Stimulated activated naive CD8-positive, alpha-beta T cell treated with anti-CD3 and anti-CD28 coated beads, Interleukin-15, amount 100 ng/mL, for 72 hours (primary cell): ENCODE measurements at regions not wholly inside any gene's neighbourhood (a gene's known extent, or its start where the extent isn't known, plus 50 kb on each side); places are given as distances from the start of the nearest gene placed in this dataset.
"Not testable (repeated sequence)": the region's sequence is repeated elsewhere in the genome, so short reads cannot be mapped to it uniquely, and the experiment has no call there.

ENCODE experiments used
- ATAC-seq: fragments of 150-1000 bp; cut with Tn5 transposase; 2 replicates; pipeline ENCODE4 v1.10.0; 2021; ENCODE audit warnings: mild to moderate bottlenecking, moderate library complexity
- DNase-seq, 2 donors: peaks; one replicate each; pipeline ENCODE4 v3.0.0; 2021 to 2022
- H3K27ac Mint-ChIP-seq, 2 donors: one replicate each; pipeline ENCODE4 v1.8.0; 2022; ENCODE audit warnings: mild to moderate bottlenecking in 2 of 2, mixed read lengths in 2 of 2, moderate library complexity in 2 of 2
- H3K27me3 Mint-ChIP-seq: one replicate; pipeline ENCODE4 v1.8.0; 2022; ENCODE audit warnings: mixed read lengths
- H3K4me1 Mint-ChIP-seq: one replicate; pipeline ENCODE4 v1.8.0; 2022; ENCODE audit warnings: mild to moderate bottlenecking, mixed read lengths
- H3K4me3 Mint-ChIP-seq, 2 donors: one replicate each; pipeline ENCODE4 v1.8.0; 2022; ENCODE audit warnings: mild to moderate bottlenecking in 2 of 2, mixed read lengths in 2 of 2, moderate library complexity in 1 of 2
- H3K9me3 Mint-ChIP-seq, 2 donors: one replicate each; pipeline ENCODE4 v1.8.0; 2022; ENCODE audit warnings: mixed read lengths in 2 of 2

- H3K27ac Mint-ChIP-seq, ATAC-seq, DNase-seq, H3K4me3 Mint-ChIP-seq, H3K4me1 Mint-ChIP-seq, H3K27me3 Mint-ChIP-seq, H3K9me3 Mint-ChIP-seq: not testable (repeated sequence)
These were observed 203.2 kb downstream of the SNCAIP start for GRCh38 chr5:122515210-122515609.

DNA sequence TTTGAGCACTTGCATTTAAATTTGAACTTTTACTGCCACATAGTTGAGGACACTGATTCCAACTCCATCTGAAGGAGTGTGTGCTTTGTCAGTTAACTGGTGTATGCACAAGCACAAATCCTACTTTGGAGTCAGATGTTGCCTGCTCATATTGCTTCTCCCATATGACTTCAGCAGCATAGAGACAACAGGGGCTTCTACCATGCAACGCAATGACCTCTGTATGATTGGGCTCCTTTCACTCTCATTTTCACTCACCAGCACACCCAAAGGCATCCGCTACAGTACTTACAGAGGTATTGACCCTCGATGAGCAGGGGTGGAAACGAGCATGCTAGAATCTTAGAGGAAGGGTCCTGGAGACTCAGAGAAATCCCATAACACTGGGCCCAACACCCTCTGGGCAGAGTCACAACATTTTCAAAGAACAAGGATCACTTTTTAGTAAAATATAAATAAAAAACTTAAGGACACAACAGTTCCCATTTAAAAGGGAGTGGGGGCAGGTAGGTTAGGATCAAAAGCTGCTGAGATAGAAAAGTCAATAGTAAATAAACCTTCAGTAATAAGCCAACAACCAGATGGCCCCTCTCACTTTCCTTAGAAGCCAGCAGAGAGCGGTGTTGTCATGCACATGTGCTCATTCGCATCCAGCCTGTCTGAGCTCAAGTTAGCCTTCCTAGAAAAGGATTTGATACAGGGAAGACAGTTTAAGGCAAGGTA lies 203.8 kb downstream of the SNCAIP start:
- peaks cover 9% of the 10 kb centered on the region for H3K27me3 Mint-ChIP-seq
- no peak for ATAC-seq
- DNase-seq, result no peak
- H3K27ac Mint-ChIP-seq, result no peak overlapping the region
- no peak overlapping the region for H3K4me3 Mint-ChIP-seq
- peaks cover 0 to 6% of the 10 kb centered on the region in 2 donors for H3K9me3 Mint-ChIP-seq
- no peaks in the 10 kb centered on the region for H3K4me1 Mint-ChIP-seq

DNA sequence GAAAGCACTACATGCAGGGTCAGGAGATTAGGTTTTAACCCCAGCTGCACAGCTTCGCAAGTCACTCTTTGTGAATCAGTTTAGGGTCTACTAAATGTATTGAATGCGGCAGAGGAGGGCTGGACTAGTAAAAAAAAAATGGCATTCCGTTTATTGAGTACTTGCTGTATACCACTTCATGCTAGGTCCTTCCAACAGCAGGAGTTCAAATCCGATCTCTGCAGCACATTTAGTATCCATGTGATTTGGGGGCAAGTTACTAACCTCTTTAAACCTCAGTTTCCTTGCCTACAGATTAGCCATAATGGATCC lies 204.4 kb downstream of the SNCAIP start:
- Mint-ChIP-seq H3K9me3 (peaks cover 0 to 6% of the 10 kb centered on the region in 2 donors), H3K4me3 (no peak overlapping the region), H3K27me3 (peaks cover 9% of the 10 kb centered on the region), H3K4me1 (no peaks in the 10 kb centered on the region), H3K27ac (no peak overlapping the region)
- ATAC-seq, result no peak
- no peak for DNase-seq

DNA sequence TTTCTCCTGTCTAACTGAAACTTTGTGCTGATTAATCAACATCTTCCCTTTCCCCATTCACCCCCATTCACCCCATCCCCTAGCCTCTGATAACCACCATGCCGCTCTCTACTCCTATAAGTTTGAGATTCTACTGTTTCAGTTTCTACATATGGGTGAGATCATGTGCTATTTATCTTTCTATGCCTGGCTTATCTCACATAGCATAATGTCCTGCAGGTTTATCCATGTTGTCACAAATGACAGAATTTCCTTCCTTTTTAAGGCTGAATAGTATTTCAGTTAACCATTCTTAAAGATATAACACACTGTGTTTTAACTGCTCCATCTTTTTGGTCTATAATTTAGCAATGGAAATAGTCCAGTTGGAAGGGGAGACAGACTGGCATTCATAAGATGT lies 205.1 kb downstream of the SNCAIP start:
- no peak for DNase-seq
- ATAC-seq, result no peak
- H3K9me3 Mint-ChIP-seq, result peaks cover 0 to 6% of the 10 kb centered on the region in 2 donors
- no peak overlapping the region for H3K27ac Mint-ChIP-seq
- peaks cover 9% of the 10 kb centered on the region for H3K27me3 Mint-ChIP-seq
- H3K4me3 Mint-ChIP-seq, result no peak overlapping the region
- H3K4me1 Mint-ChIP-seq, result no peaks in the 10 kb centered on the region

- no peak for DNase-seq
These were observed 211.7 kb downstream of the SNCAIP start for GRCh38 chr5:122523776-122524175.

DNA sequence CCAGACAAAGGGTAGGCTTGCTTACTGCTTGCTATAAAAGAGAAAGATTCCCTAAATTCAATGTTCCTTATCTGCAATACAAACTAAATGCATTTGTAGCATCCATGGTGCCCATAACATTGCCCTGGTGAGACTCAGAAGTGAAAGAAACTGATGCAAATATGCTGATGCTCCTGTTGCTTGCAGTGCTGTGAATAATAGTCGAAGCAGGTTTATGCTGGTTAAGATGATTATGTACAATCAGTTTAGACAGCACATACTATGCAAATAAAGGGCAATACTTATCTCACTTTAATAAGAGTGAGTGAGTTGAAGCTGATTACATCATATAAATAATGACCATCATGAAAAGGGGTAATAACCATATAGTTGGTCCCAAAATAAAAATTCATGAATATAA lies 215.5 kb downstream of the SNCAIP start:
- Mint-ChIP-seq H3K27me3 (no peaks in the 10 kb centered on the region), H3K4me3 (no peak overlapping the region), H3K4me1 (no peaks in the 10 kb centered on the region), H3K27ac (no peak overlapping the region), H3K9me3 (no peaks in the 10 kb centered on the region)
- no peak for ATAC-seq
- DNase-seq, result no peak

More at GRCh38 chr5:122523776-122524175, 211.7 kb downstream of the SNCAIP start:
- ATAC-seq, result no peak
- no peak overlapping the region for H3K4me3 Mint-ChIP-seq
- H3K27ac Mint-ChIP-seq, result no peak overlapping the region
- peaks cover 0 to 6% of the 10 kb centered on the region in 2 donors for H3K9me3 Mint-ChIP-seq
- no peaks in the 10 kb centered on the region for H3K4me1 Mint-ChIP-seq
- H3K27me3 Mint-ChIP-seq, result peaks cover 9% of the 10 kb centered on the region

DNA sequence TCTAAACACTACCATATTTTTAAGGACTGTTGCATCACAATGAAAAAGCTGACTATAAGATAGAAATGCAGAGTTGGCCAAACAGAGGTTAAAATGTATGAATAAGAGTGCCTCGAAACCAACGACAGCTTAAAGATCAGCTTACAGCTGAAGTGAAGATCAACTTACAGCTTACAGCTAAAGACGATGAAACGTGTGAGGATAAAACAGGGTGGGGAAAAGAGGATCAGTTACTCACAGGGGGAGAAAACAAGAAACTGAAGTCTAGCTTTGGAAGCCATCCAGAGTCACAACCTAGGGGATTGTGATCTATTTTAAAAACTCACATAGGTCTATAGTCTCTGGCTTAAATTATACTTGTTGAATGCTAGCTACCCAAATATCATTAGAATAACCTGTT lies 220.0 kb downstream of the SNCAIP start:
- H3K9me3 Mint-ChIP-seq, result peaks cover 0 to 4% of the 10 kb centered on the region in 2 donors
- H3K4me1 Mint-ChIP-seq, result no peaks in the 10 kb centered on the region
- no peak for DNase-seq
- ATAC-seq, result no peak
- no peak overlapping the region for H3K4me3 Mint-ChIP-seq
- H3K27ac Mint-ChIP-seq, result no peak overlapping the region
- no peaks in the 10 kb centered on the region for H3K27me3 Mint-ChIP-seq

DNA sequence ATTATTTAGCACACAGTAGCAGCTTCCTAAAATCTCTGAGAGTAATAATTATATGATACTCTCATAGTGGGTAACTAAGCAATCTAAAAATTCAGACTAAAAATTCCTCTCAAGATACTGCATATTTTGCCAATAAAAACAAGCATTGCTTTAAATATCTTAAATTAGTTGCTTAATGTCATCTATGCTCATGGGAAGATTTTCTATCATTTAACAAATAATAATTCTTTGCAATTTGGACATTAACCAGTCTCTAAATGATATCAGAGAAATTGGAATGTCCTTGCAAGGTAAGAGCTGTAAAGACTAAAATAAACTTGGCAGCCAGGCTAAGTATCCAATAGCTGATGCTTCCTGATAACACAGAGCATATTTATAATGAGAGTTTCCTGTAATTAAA lies 221.8 kb downstream of the SNCAIP start:
- H3K27me3 Mint-ChIP-seq, result no peaks in the 10 kb centered on the region
- H3K4me3 Mint-ChIP-seq, result no peak overlapping the region
- no peak overlapping the region for H3K27ac Mint-ChIP-seq
- DNase-seq (no peak), ATAC-seq (no peak)
- peaks cover 0 to 4% of the 10 kb centered on the region in 2 donors for H3K9me3 Mint-ChIP-seq
- no peaks in the 10 kb centered on the region for H3K4me1 Mint-ChIP-seq

GRCh38 chr5:122534829-122535228 lies 222.8 kb downstream of the SNCAIP start:
- Mint-ChIP-seq H3K27me3 (no peaks in the 10 kb centered on the region), H3K27ac (no peak overlapping the region), H3K4me3 (no peak overlapping the region), H3K4me1 (no peaks in the 10 kb centered on the region), H3K9me3 (peaks cover 0 to 4% of the 10 kb centered on the region in 2 donors)
- DNase-seq (no peak), ATAC-seq (no peak)

DNA sequence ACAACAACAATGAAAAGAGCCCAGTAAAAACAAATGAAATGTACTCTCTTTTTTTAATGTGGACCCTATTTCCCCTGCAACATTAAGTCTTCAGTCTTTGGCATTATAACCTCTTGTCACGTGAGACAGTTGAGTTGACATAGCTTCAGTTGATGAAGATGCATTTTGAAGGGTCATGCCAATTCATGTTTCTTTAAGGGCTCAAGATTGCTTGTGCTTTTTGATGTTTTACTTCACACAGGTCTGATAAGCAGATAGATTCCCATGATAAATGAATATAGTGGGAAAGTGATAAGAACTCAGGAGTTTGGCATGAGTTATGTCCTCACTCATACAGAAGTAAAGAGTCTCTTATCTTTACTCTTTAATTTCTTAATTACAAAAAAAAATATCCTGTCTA lies 229.4 kb downstream of the SNCAIP start:
- H3K4me1 Mint-ChIP-seq, result no peaks in the 10 kb centered on the region
- no peak for DNase-seq
- no peaks in the 10 kb centered on the region for H3K9me3 Mint-ChIP-seq
- no peak overlapping the region for H3K27ac Mint-ChIP-seq
- no peak for ATAC-seq
- H3K4me3 Mint-ChIP-seq, result no peak overlapping the region
- H3K27me3 Mint-ChIP-seq, result peaks cover 15% of the 10 kb centered on the region

- no peaks in the 10 kb centered on the region for H3K9me3 Mint-ChIP-seq
- no peak overlapping the region for H3K4me3 Mint-ChIP-seq
- H3K27me3 Mint-ChIP-seq, result peaks cover 15% of the 10 kb centered on the region
- ATAC-seq, result no peak
- H3K4me1 Mint-ChIP-seq, result no peaks in the 10 kb centered on the region
- DNase-seq, result no peak
- H3K27ac Mint-ChIP-seq, result no peak overlapping the region
These were observed 228.9 kb upstream of the SNX2 start for GRCh38 chr5:122545986-122546385.

- no peak for DNase-seq
- ATAC-seq, result no peak
- no peak overlapping the region for H3K27ac Mint-ChIP-seq
- peaks cover 11% of the 10 kb centered on the region for H3K27me3 Mint-ChIP-seq
- H3K4me3 Mint-ChIP-seq, result no peak overlapping the region
- H3K9me3 Mint-ChIP-seq, result no peaks in the 10 kb centered on the region
- no peaks in the 10 kb centered on the region for H3K4me1 Mint-ChIP-seq
These were observed 227.7 kb upstream of the SNX2 start for GRCh38 chr5:122547219-122547618.

GRCh38 chr5:122547669-122548068 lies 227.2 kb upstream of the SNX2 start:
- no peak for ATAC-seq

GRCh38 chr5:122559676-122560075 lies 215.2 kb upstream of the SNX2 start:
- Mint-ChIP-seq H3K9me3 (peaks cover 0 to 6% of the 10 kb centered on the region in 2 donors), H3K4me3 (no peak overlapping the region), H3K27me3 (no peaks in the 10 kb centered on the region), H3K4me1 (no peaks in the 10 kb centered on the region), H3K27ac (no peak overlapping the region)
- DNase-seq (no peak), ATAC-seq (no peak)

More at GRCh38 chr5:122547669-122548068, 227.2 kb upstream of the SNX2 start:
- H3K4me3 Mint-ChIP-seq, result no peak overlapping the region
- peaks cover 7% of the 10 kb centered on the region for H3K27me3 Mint-ChIP-seq
- DNase-seq, result no peak
- H3K9me3 Mint-ChIP-seq, result no peaks in the 10 kb centered on the region
- no peak overlapping the region for H3K27ac Mint-ChIP-seq
- no peaks in the 10 kb centered on the region for H3K4me1 Mint-ChIP-seq

- ATAC-seq, result no peak
These were observed 213.7 kb upstream of the SNX2 start for GRCh38 chr5:122561209-122561608.

DNA sequence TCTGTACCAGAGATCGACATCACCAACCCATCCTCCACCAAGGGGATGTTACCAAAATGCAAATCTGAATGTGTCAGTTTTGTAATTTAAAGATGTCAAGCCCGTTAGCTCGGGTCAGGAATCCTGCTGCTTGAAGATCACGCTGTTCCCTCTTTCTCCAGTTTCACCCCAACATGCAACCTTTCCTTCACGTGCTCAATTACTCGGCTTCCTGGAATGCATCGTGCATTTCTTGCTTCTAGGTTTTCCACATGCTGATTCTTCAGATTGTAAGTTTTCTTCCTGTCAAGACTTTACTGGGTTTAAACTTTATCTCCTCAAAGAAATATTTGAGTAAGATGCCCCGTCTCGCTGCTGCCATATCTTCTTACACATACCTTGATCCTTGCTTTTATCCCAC lies 209.5 kb upstream of the SNX2 start:
- DNase-seq, result no peak
- no peak for ATAC-seq
- no peaks in the 10 kb centered on the region for H3K9me3 Mint-ChIP-seq
- no peaks in the 10 kb centered on the region for H3K27me3 Mint-ChIP-seq
- no peak overlapping the region for H3K4me3 Mint-ChIP-seq
- no peak overlapping the region for H3K27ac Mint-ChIP-seq
- no peaks in the 10 kb centered on the region for H3K4me1 Mint-ChIP-seq

More at GRCh38 chr5:122561209-122561608, 213.7 kb upstream of the SNX2 start:
- DNase-seq, result no peak
- Mint-ChIP-seq H3K9me3 (peaks cover 0 to 6% of the 10 kb centered on the region in 2 donors), H3K4me1 (no peaks in the 10 kb centered on the region), H3K27me3 (no peaks in the 10 kb centered on the region), H3K27ac (no peak overlapping the region), H3K4me3 (no peak overlapping the region)
